ENCODE measurements at regions not wholly inside any gene's neighbourhood (a gene's known extent, or its start where the extent isn't known, plus 50 kb on each side); places are given as distances from the start of the nearest gene placed in this dataset.

DNA sequence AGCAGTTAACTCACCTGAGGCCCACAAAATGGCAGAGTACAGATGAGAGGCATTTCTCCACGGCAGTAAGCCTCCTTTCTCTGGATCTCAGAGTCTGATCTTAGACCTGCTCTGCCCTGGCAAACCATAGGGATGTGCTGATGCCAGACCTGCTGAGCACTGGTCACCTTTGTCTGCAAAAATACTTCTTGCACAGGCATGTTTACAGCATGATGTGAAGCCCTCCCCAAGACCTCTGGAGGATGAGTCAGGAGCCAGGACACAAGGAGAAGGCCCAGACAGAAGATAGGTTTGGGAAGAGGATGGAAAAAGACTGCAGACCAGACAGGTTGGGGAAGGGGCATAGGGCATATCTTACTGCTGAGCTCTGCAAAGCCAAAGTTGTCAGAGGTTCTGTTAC is 426.6 kb downstream of the PMP22 start:
- H3K9ac ChIP-seq (ENCODE audit: low read length), result no peak overlapping the region
- H3K4me2 ChIP-seq (ENCODE audit: low read length), result no peak overlapping the region
- no peaks in the 10 kb centered on the region for H3K9me2 ChIP-seq (ENCODE audit: insufficient read depth, low read length)
- no peaks in the 10 kb centered on the region for H3K79me2 ChIP-seq (replicated peaks; ENCODE audit: insufficient read depth, low read length)
- no peaks in the 10 kb centered on the region for H3K27me3 ChIP-seq (ENCODE audit: insufficient read depth, low read depth, low read length)
- no peak overlapping the region for H3K27ac ChIP-seq (ENCODE audit: low read length)
- no peaks in the 10 kb centered on the region for H3K36me3 ChIP-seq (ENCODE audit: insufficient read depth, low read length)
- TF ChIP-seq CTCF (IDR thresholded peaks at IDR 0.05; ENCODE audit: poor library complexity, severe bottlenecking), result no peak
- TF ChIP-seq EZH2 (IDR thresholded peaks at IDR 0.05; ENCODE audit: borderline replicate concordance, insufficient read depth, low read length, poor library complexity, severe bottlenecking), result no peak
- TF ChIP-seq, protein P1, sequence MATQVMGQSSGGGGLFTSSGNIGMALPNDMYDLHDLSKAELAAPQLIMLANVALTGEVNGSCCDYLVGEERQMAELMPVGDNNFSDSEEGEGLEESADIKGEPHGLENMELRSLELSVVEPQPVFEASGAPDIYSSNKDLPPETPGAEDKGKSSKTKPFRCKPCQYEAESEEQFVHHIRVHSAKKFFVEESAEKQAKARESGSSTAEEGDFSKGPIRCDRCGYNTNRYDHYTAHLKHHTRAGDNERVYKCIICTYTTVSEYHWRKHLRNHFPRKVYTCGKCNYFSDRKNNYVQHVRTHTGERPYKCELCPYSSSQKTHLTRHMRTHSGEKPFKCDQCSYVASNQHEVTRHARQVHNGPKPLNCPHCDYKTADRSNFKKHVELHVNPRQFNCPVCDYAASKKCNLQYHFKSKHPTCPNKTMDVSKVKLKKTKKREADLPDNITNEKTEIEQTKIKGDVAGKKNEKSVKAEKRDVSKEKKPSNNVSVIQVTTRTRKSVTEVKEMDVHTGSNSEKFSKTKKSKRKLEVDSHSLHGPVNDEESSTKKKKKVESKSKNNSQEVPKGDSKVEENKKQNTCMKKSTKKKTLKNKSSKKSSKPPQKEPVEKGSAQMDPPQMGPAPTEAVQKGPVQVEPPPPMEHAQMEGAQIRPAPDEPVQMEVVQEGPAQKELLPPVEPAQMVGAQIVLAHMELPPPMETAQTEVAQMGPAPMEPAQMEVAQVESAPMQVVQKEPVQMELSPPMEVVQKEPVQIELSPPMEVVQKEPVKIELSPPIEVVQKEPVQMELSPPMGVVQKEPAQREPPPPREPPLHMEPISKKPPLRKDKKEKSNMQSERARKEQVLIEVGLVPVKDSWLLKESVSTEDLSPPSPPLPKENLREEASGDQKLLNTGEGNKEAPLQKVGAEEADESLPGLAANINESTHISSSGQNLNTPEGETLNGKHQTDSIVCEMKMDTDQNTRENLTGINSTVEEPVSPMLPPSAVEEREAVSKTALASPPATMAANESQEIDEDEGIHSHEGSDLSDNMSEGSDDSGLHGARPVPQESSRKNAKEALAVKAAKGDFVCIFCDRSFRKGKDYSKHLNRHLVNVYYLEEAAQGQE (IDR thresholded peaks at IDR 0.05; ENCODE audit: borderline replicate concordance), result no peak
- no peak for TF ChIP-seq EP300 (conservative IDR thresholded peaks at IDR 0.05; ENCODE audit: poor library complexity, severe bottlenecking)
- no peak for TF ChIP-seq MXI1 (conservative IDR thresholded peaks at IDR 0.05; ENCODE audit: poor library complexity, severe bottlenecking)
- no peak for TF ChIP-seq RAD21 (conservative IDR thresholded peaks at IDR 0.05)
- no peak for TF ChIP-seq POLR2AphosphoS5 (IDR thresholded peaks at IDR 0.05)
- TF ChIP-seq SMC3 (conservative IDR thresholded peaks at IDR 0.05; ENCODE audit: poor library complexity), result no peak
- TF ChIP-seq TAF1 (IDR thresholded peaks at IDR 0.05; ENCODE audit: low read depth), result no peak
- H3F3A ChIP-seq (ENCODE audit: insufficient read depth, low read length, poor library complexity, severe bottlenecking), result no peaks in the 10 kb centered on the region
- no peak overlapping the region for H3K4me3 ChIP-seq (ENCODE audit: low read length)
- H3K9me3 ChIP-seq (ENCODE audit: low read length), result no peaks in the 10 kb centered on the region
- no peaks in the 10 kb centered on the region for H4K20me1 ChIP-seq (ENCODE audit: insufficient read depth)
- no peak overlapping the region for H2AFZ ChIP-seq (ENCODE audit: low read depth, low read length)

- Histone ChIP-seq H2AFZ (ENCODE audit: low read depth, low read length) (no peak overlapping the region), H3K79me2 (replicated peaks; ENCODE audit: insufficient read depth, low read length) (no peaks in the 10 kb centered on the region), H3K4me2 (ENCODE audit: low read length) (no peak overlapping the region), H4K20me1 (ENCODE audit: insufficient read depth) (no peaks in the 10 kb centered on the region), H3K36me3 (ENCODE audit: insufficient read depth, low read length) (no peaks in the 10 kb centered on the region), H3K9me2 (ENCODE audit: insufficient read depth, low read length) (no peaks in the 10 kb centered on the region), H3K9me3 (ENCODE audit: low read length) (no peaks in the 10 kb centered on the region), H3K27me3 (ENCODE audit: insufficient read depth, low read depth, low read length) (no peaks in the 10 kb centered on the region), H3F3A (ENCODE audit: insufficient read depth, low read length, poor library complexity, severe bottlenecking) (no peaks in the 10 kb centered on the region), H3K4me3 (ENCODE audit: low read length) (no peak overlapping the region), H3K9ac (ENCODE audit: low read length) (no peak overlapping the region), H3K27ac (ENCODE audit: low read length) (no peak overlapping the region)
- TF ChIP-seq TAF1 (IDR thresholded peaks at IDR 0.05; ENCODE audit: low read depth) (no peak), RAD21 (conservative IDR thresholded peaks at IDR 0.05) (no peak), SMC3 (conservative IDR thresholded peaks at IDR 0.05; ENCODE audit: poor library complexity) (no peak)
- TF ChIP-seq, protein P1 (IDR thresholded peaks at IDR 0.05; ENCODE audit: borderline replicate concordance), result no peak
Measured at GRCh38 chr17:14833201-14833785, 431.8 kb downstream of the PMP22 start.

All from neural cell (in vitro differentiated cells).